Subcutaneous abdominal adipose tissue (tissue), 5 donors: ENCODE measurements at regions not wholly inside any gene's neighbourhood (a gene's known extent, or its start where the extent isn't known, plus 50 kb on each side); places are given as distances from the start of the nearest gene placed in this dataset.

Experiments used
- H3K27ac ChIP-seq: one replicate; pipeline ENCODE4 v1.7.0; 2013; ENCODE audit warnings: low read depth, mild to moderate bottlenecking, inconsistent platforms, low read length, moderate library complexity
- H3K27me3 ChIP-seq, 5 donors: one replicate each; pipeline ENCODE4 v1.7.0; 2013; ENCODE audit warnings: low read length in 5 of 5, inconsistent platforms in 1 of 5; ENCODE audit not compliant: control insufficient read depth in 5 of 5, insufficient read depth in 4 of 5
- H3K36me3 ChIP-seq, 5 donors: one replicate each; pipeline ENCODE4 v1.7.0; 2013; ENCODE audit warnings: low read length in 5 of 5; ENCODE audit not compliant: control insufficient read depth in 5 of 5, insufficient read depth in 5 of 5
- H3K4me1 ChIP-seq, 5 donors: one replicate each; pipeline ENCODE4 v1.7.0; 2013; ENCODE audit warnings: low read length in 5 of 5, mild to moderate bottlenecking in 3 of 5, moderate library complexity in 1 of 5; ENCODE audit not compliant: control insufficient read depth in 5 of 5, insufficient read depth in 5 of 5
- H3K4me3 ChIP-seq, 5 donors: one replicate each; pipeline ENCODE4 v1.7.0; 2013; ENCODE audit warnings: low read length in 5 of 5, low read depth in 1 of 5
- H3K9ac ChIP-seq, 5 donors: one replicate each; pipeline ENCODE4 v1.7.0; 2013; ENCODE audit warnings: low read length in 5 of 5, mild to moderate bottlenecking in 4 of 5, moderate library complexity in 3 of 5
- H3K9me3 ChIP-seq, 5 donors: one replicate each; pipeline ENCODE4 v1.7.0; 2013; ENCODE audit warnings: low read length in 5 of 5; ENCODE audit not compliant: control insufficient read depth in 5 of 5
- donor health status: healthy.
- donor health status: healthy.
- donor health status: healthy.
- donor health status: healthy.
- donor health status: healthy.

GRCh38 chr4:99763635-99764101 is 53.0 kb upstream of the DAPP1 start:
- Histone ChIP-seq H3K27ac (no peak overlapping the region), H3K36me3 (no peaks in the 10 kb centered on the region), H3K9ac (no peak overlapping the region), H3K4me3 (no peak overlapping the region), H3K27me3 (no peaks in the 10 kb centered on the region), H3K4me1 (peaks cover 0 to 3% (median 0%) of the 10 kb centered on the region in 5 donors), H3K9me3 (peaks cover 0 to 4% (median 0%) of the 10 kb centered on the region in 5 donors)

GRCh38 chr4:99762728-99763127 is 53.9 kb upstream of the DAPP1 start:
- Histone ChIP-seq H3K9ac (no peak overlapping the region), H3K9me3 (peaks cover 0 to 4% (median 0%) of the 10 kb centered on the region in 5 donors), H3K4me3 (no peak overlapping the region), H3K4me1 (peaks cover 0 to 3% (median 0%) of the 10 kb centered on the region in 5 donors), H3K27ac (no peak overlapping the region), H3K36me3 (no peaks in the 10 kb centered on the region), H3K27me3 (no peaks in the 10 kb centered on the region)

- no peaks in the 10 kb centered on the region for H3K36me3 ChIP-seq
- H3K4me1 ChIP-seq = peaks cover 0 to 3% (median 0%) of the 10 kb centered on the region in 5 donors
- peaks cover 0 to 2% (median 0%) of the 10 kb centered on the region in 5 donors for H3K9me3 ChIP-seq
- H3K4me3 ChIP-seq = no peak overlapping the region
- H3K9ac ChIP-seq = no peak overlapping the region
- no peaks in the 10 kb centered on the region for H3K27me3 ChIP-seq
- no peak overlapping the region for H3K27ac ChIP-seq
These were observed 56.6 kb upstream of the DAPP1 start for GRCh38 chr4:99759988-99760387.

GRCh38 chr4:99759346-99759984 is 57.2 kb upstream of the DAPP1 start:
- Histone ChIP-seq H3K27ac (no peak overlapping the region), H3K4me3 (no peak overlapping the region), H3K9ac (no peak overlapping the region)

GRCh38 chr4:99755223-99755944 is 61.2 kb upstream of the DAPP1 start:
- Histone ChIP-seq H3K9me3 (no peaks in the 10 kb centered on the region), H3K27me3 (no peaks in the 10 kb centered on the region), H3K4me1 (peaks cover 0 to 13% (median 3%) of the 10 kb centered on the region in 5 donors), H3K36me3 (no peaks in the 10 kb centered on the region), H3K4me3 (no peak overlapping the region), H3K9ac (no peak overlapping the region), H3K27ac (no peak overlapping the region)

More at GRCh38 chr4:99759346-99759984, 57.2 kb upstream of the DAPP1 start:
- no peaks in the 10 kb centered on the region for H3K9me3 ChIP-seq
- peaks cover 0 to 5% (median 0%) of the 10 kb centered on the region in 5 donors for H3K4me1 ChIP-seq
- H3K36me3 ChIP-seq = no peaks in the 10 kb centered on the region
- no peaks in the 10 kb centered on the region for H3K27me3 ChIP-seq

GRCh38 chr4:99754756-99755155 is 61.9 kb upstream of the DAPP1 start:
- Histone ChIP-seq H3K27ac (no peak overlapping the region), H3K36me3 (no peaks in the 10 kb centered on the region), H3K4me1 (peaks cover 0 to 13% (median 3%) of the 10 kb centered on the region in 5 donors), H3K9ac (no peak overlapping the region), H3K4me3 (no peak overlapping the region), H3K27me3 (no peaks in the 10 kb centered on the region), H3K9me3 (no peaks in the 10 kb centered on the region)

GRCh38 chr4:99753931-99754330 is 62.7 kb upstream of the DAPP1 start:
- Histone ChIP-seq H3K4me1 (peaks cover 0 to 13% (median 3%) of the 10 kb centered on the region in 5 donors), H3K27ac (no peak overlapping the region), H3K9ac (no peak overlapping the region), H3K27me3 (no peaks in the 10 kb centered on the region), H3K4me3 (no peak overlapping the region), H3K9me3 (no peaks in the 10 kb centered on the region), H3K36me3 (no peaks in the 10 kb centered on the region)

- Histone ChIP-seq H3K9ac (no peak overlapping the region), H3K9me3 (no peaks in the 10 kb centered on the region), H3K27ac (no peak overlapping the region), H3K4me1 (peaks cover 0 to 9% (median 3%) of the 10 kb centered on the region in 5 donors), H3K36me3 (no peaks in the 10 kb centered on the region), H3K4me3 (no peak overlapping the region), H3K27me3 (no peaks in the 10 kb centered on the region)
These were observed 66.9 kb upstream of the DAPP1 start for GRCh38 chr4:99749445-99750391.

GRCh38 chr4:99746443-99746842 is 70.2 kb upstream of the DAPP1 start:
- Histone ChIP-seq H3K4me3 (no peak overlapping the region), H3K9ac (no peak overlapping the region), H3K9me3 (no peaks in the 10 kb centered on the region), H3K4me1 (no peaks in the 10 kb centered on the region), H3K27me3 (no peaks in the 10 kb centered on the region), H3K36me3 (no peaks in the 10 kb centered on the region), H3K27ac (no peak overlapping the region)
